GM19468 (cell line): ENCODE measurements at regions not wholly inside any gene's neighbourhood (a gene's known extent, or its start where the extent isn't known, plus 50 kb on each side); places are given as distances from the start of the nearest gene placed in this dataset.
A peak's percentile ranks its signal among the peaks of the same experiment; 100 is the strongest.

ENCODE experiments used
- ATAC-seq: cut with Tn5 transposase; IDR thresholded peaks from one replicate; pipeline ENCODE4 v1.9.1; 2021; ENCODE audit warnings: mild to moderate bottlenecking, moderate library complexity, moderate number of reproducible peaks; ENCODE audit not compliant: unreplicated experiment; ENCODE audit errors: extremely low read depth

DNA sequence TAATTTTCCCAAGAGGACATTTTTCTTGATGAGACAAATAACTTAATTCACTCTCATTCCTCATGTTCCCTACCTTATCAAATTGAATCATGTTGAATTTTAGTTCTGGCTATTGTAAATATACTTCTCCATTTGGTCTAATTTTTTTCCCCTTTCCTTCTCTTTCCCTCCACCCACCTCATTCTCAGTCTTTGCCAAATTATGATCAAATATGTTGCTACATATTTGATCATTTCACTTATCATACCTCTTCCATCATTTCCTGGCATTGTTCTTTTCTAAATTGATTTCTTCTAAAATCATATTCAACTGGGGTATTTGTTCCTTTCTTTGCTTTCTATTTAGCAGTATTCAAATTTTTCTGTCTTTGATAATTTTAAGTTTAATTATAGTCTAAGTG, 52.3 kb downstream of the HDGFL1 start:
- ATAC-seq: no peak

DNA sequence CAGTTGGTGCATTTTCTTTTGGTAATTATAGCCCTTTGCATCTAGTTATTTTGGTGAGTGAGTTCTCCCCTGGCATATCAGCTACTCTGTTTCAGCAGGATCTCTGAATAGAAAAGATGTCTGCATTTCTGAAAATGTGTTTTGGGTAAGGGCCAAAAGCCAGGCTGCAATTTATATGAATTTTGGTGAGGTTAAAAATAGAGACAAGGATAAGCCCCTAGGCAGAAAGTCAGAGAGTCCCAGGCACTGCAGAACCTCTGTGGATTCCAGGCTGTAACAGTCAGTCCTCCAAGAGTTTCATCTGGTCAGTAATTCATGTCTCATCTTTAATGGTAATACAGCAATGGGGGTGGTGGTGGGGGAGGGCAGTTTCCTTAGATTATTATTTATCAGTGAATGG, 53.0 kb downstream of the HDGFL1 start:
- ATAC-seq: no peak

- ATAC-seq: no peak
These were observed 53.4 kb downstream of the HDGFL1 start for GRCh38 chr6:22622813-22623212.

- ATAC-seq: no peak
These were observed 58.3 kb downstream of the HDGFL1 start for GRCh38 chr6:22627644-22628043.

- no peak for ATAC-seq
These were observed 61.7 kb downstream of the HDGFL1 start for GRCh38 chr6:22631091-22631490.

- no peak for ATAC-seq
These were observed 63.3 kb downstream of the HDGFL1 start for GRCh38 chr6:22632581-22633145.

DNA sequence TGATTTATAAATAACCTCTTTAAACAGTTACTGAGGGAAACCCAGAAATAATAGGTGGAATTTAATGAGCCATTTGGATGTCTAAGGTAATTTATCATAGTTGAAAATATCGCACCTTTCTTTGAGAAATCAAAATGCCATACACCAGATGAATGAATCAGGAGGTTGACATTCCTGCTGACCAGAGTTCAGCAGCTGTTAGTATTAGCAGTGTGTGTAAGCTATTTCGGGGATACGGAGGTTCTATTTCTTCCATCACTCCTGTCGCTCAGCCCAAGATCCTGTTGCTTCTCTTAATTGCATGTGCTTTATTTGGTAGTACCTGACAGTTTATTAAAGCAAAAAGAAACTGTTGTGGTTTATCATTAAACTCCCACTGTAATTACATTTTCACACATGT, 67.1 kb downstream of the HDGFL1 start:
- ATAC-seq: no peak

- ATAC-seq: no peak
These were observed 68.4 kb downstream of the HDGFL1 start for GRCh38 chr6:22637782-22638181.

DNA sequence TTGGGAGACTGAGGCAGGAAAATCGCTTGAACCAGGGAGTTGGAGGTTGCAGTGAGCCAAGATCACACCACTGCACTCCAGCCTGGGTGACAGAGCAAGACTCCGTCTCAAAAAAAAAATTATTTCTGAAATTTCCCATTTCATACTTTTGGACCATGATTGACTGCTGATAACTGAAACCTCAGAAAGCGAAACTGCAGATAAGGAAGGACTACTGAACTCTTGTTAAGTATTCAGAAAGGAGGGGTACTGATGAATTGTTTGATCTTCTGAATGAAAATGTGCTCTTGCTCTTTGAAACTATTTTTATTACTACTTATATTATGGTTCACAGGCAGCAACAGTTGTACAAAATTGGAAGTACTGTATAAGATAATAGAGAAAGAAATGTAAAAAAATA, 69.0 kb downstream of the HDGFL1 start:
- no peak for ATAC-seq

- ATAC-seq: no peak
These were observed 72.9 kb downstream of the HDGFL1 start for GRCh38 chr6:22642254-22642653.

DNA sequence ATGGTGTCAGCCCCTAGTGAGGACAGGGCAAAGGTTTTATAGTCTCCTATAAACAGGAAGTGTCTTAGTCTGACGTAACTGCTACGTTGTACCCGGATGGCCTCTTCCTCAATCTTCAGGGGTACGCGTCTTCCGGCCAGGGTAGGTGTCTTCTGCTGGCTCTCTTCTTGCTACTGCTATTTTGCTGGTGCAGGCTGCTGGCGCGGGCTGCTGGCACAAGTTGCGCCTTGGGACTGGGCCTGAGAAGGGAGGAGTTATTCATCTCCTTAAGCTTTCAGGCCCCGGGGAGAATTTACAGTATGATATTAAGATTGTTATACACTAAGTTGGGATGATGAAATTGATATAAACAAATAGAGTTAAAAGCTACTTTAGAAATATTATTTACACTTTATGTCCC, 74.4 kb downstream of the HDGFL1 start:
- ATAC-seq: no peak

DNA sequence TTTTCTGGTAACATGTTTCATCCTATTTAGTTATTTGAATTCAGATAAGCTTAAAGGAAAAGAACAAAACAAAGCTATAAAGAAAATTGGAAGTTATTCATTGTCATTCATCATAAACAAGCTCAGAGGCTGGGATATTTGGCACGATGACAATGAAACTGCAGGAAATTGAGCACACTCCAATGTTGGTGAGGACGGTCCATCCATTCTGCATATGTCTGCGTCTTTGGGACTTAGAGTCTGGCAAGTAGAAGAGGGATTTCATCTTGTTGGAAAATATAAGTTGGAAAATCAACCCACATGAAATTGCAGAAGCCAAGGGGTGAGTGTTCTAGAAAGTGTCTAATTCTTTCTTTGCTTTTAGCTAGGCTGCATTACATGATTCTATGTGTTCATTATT, 78.4 kb downstream of the HDGFL1 start:
- no peak for ATAC-seq

- no peak for ATAC-seq
These were observed 82.4 kb downstream of the HDGFL1 start for GRCh38 chr6:22651731-22652130.

- ATAC-seq: no peak
These were observed 84.7 kb downstream of the HDGFL1 start for GRCh38 chr6:22653980-22654610.

DNA sequence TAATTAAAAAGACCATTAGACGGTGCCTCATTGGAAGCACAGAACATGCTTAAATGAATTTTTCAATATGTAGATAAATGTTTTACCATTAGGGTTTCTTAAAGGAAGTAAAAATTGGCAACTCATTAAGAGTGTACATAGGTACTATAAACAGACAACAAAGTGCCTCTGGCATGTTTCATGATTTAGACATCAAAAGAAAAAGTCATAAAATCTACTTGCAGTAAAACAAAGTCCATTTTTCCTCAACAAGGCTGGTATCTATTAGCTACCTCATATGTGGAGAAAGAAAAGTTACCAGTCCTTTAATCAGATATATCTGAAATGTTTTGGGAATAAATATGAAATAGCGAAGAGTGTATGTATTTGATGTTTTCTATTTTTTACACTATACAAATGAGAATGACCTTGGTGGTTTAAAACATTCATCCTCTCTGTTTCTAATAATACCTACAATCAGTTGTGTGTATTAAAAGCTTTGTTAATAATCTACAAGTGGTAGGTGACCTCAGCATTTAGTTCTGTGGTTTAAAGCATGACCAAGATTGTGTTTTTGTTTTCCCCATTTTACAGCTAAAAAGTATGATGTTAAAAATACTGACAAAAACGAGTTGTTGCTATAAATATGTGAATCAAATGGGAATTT, 87.5 kb downstream of the HDGFL1 start:
- ATAC-seq: peak; percentile 67

DNA sequence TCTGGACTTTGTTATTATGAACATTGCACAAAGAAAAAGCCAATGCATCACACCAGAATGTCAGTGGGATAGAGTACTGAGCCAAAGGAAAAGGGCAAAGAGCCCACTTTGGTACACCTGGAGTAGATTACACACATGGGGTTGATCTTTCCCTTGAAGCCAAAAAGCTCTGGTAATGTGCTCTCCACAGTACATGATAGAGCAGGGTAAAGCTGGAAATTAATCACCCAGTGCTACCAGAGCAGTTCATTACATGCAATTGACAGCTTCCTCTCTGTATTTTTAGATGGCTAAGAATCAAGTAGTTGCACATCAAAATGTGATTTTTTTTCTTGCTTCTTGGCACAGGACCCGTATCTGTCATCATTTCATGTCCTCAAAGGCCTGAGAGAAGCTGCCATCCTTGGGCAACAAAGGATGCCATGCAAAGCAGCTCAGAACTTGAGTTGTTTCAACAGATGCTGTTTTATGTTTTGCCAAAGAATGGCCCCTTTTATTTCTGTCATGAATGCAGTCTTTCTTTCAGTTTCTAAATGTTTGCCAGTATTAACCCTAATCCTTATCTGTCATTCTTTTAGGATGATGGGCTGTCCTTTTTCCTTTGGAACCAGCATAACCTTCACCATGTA, 88.1 kb downstream of the HDGFL1 start:
- no peak for ATAC-seq

- ATAC-seq: no peak
These were observed 88.8 kb downstream of the HDGFL1 start for GRCh38 chr6:22658183-22658582.

- no peak for ATAC-seq
These were observed 89.6 kb downstream of the HDGFL1 start for GRCh38 chr6:22658934-22659333.

DNA sequence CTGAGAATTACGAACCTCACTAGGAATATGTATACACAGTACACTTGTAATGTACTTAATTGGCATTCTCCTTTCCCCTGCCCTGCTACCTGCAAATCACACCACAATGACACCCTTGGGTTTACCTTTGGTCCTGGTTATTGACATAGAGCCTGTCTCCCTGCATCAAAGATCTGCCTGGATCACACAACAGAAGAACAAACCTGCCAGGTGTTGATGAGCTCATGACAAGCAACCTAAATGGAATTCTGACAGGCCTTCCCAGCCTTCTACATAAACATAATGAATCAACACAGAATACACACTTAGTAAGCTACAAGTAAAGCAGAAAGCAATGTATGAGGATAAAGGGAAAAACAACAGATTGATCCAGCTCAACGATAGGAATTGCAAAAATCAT, 95.6 kb downstream of the HDGFL1 start:
- ATAC-seq: no peak

GRCh38 chr6:22666021-22666420, 96.7 kb downstream of the HDGFL1 start:
- no peak for ATAC-seq

DNA sequence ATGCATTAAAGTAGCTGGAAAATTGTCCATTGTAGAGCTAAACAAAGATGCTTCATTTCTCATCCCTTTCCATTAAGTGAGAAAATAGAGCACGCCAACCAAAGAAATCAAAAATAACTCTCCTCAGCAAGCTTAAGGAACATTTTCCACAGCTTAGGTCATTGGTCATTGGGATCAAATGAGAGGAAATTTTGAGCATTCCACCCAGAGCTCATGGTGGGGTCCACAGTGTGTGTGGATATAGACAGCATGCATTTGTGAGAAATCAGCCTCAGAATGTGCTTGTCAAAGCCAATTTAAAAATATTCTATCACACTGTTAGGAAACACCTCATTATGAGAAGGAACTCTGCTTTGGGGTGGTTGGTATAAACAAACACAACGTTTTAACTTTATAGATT, 97.2 kb downstream of the HDGFL1 start:
- no peak for ATAC-seq
